Coronary artery (tissue), 2 donors: ENCODE measurements at regions not wholly inside any gene's neighbourhood (a gene's known extent, or its start where the extent isn't known, plus 50 kb on each side); places are given as distances from the start of the nearest gene placed in this dataset.

Experiments
- DNase-seq: peaks from one replicate; pipeline ENCODE4 v3.0.0-alpha.2; 2017; ENCODE audit warnings: low spot score
- H3K27ac ChIP-seq, 2 donors: fragments of 200-600 bp; sonication (generic); one replicate each; pipeline ENCODE4 v1.5.1; 2016 to 2019
- H3K4me3 ChIP-seq: fragments of 200-600 bp; sonication (generic); 2 replicates; pipeline ENCODE4 v1.5.1; 2016; ENCODE audit warnings: mild to moderate bottlenecking, moderate library complexity
- TF ChIP-seq, protein P1 (sequence below): fragments of 200-600 bp; sonication (generic); IDR thresholded peaks from one replicate; pipeline ENCODE4 v1.5.1; 2019; ENCODE audit warnings: antibody characterized with exemption

DNA sequence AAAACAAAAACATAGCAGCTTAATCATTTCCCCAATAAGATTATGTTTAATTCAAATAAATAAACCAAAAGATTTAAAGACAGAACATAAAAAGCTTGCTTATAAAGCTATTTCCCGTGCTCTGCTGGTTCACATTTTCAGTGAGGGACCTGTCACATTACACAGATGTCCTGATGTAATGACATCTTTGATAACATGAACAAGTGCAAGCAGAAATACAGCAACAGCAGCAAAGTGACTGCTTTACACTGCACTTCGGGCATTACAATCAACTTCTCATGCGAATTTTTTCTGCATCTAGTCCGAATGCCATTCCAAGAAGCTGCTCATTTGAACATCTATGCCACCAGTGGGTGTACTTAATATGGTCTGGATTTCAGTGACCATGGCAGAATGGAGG lies 940.3 kb upstream of the IGFBP7 start:
- DNase-seq = no peak
- TF ChIP-seq, protein P1, sequence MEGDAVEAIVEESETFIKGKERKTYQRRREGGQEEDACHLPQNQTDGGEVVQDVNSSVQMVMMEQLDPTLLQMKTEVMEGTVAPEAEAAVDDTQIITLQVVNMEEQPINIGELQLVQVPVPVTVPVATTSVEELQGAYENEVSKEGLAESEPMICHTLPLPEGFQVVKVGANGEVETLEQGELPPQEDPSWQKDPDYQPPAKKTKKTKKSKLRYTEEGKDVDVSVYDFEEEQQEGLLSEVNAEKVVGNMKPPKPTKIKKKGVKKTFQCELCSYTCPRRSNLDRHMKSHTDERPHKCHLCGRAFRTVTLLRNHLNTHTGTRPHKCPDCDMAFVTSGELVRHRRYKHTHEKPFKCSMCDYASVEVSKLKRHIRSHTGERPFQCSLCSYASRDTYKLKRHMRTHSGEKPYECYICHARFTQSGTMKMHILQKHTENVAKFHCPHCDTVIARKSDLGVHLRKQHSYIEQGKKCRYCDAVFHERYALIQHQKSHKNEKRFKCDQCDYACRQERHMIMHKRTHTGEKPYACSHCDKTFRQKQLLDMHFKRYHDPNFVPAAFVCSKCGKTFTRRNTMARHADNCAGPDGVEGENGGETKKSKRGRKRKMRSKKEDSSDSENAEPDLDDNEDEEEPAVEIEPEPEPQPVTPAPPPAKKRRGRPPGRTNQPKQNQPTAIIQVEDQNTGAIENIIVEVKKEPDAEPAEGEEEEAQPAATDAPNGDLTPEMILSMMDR = no peak
- Histone ChIP-seq H3K4me3 (no peak overlapping the region), H3K27ac (no peak overlapping the region)

DNA sequence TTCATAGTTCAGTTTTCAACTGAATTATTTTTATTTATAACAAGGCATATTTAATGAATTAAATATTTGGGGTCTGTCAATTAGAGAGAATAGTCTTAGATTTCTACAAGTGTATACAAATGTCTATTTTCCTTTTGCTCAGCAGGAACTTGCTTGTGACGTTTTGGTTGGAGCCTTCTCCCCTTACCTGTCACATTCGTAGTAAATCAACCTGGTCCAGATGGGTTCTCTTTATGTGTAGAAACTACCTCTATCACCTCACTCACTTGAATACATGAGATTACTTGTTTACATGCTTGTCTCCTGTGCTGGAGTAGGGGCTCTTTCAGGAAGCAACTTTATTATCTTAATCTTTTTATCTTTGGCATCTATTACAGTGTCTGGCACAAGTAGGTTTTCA lies 938.3 kb upstream of the IGFBP7 start:
- Histone ChIP-seq H3K27ac (no peak overlapping the region), H3K4me3 (no peak overlapping the region)
- DNase-seq = no peak
- TF ChIP-seq, protein P1 = no peak

DNA sequence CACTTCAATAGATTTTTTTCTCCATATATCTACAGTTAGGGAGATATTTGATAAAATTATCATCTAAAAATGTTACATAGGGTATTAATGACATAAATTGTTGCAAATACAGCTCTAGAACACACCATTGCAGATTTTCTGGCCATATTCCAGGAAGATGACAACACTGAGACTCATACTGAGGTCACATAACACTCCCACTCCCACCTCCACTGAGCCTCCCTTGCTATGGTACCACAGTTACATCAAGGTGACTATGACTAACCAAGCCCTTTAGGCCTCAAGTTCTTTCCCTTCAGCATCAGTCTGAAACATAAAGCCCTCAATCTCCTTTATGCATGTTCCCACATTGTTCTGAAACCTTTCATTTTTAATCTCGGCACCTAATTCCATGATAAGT lies 932.0 kb upstream of the IGFBP7 start:
- Histone ChIP-seq H3K4me3 (no peak overlapping the region), H3K27ac (no peak overlapping the region)
- TF ChIP-seq, protein P1 = no peak
- DNase-seq = no peak

DNA sequence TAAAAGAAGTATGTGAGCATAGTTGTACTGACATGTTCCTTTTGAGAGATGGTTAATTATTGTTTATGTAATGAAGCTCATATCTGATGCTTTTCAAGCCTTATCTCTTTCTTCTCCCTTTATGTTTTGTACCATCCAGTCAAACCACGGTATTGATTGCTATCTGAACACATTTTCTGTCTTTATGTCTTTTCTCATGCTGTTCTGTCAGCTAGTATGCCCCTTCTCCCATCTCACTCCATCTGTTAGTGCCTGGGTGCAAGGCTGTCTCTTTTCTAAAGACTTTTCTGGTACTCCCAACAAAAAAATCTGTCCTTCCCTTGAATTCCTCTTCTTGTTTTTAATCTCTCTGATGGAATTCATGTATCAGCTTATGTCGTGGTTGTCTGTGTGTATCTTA lies 883.8 kb upstream of the IGFBP7 start:
- Histone ChIP-seq H3K27ac (no peak overlapping the region), H3K4me3 (no peak overlapping the region)
- no peak for DNase-seq
- TF ChIP-seq, protein P1 = no peak

DNA sequence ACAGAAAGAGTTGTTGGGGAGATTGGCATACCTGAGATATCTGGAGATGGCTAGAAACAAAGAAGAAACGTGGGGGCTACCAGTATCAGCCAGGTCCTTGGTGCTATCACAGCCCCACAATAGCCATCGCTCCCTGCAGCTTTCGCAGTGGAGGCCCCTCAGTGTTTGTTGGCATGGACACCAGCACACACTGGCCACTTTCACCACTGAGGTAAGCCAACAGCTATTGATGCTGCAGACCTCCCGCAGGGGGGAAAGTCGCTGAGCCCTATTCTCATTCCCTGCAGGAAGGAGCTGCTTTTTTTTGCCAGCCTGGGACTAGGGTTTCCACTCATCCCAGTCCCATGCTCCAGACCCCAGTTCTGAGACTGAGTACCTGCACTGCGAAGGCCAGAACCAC lies 879.2 kb upstream of the IGFBP7 start:
- TF ChIP-seq, protein P1 = no peak
- DNase-seq = no peak
- H3K27ac ChIP-seq = no peak overlapping the region

DNA sequence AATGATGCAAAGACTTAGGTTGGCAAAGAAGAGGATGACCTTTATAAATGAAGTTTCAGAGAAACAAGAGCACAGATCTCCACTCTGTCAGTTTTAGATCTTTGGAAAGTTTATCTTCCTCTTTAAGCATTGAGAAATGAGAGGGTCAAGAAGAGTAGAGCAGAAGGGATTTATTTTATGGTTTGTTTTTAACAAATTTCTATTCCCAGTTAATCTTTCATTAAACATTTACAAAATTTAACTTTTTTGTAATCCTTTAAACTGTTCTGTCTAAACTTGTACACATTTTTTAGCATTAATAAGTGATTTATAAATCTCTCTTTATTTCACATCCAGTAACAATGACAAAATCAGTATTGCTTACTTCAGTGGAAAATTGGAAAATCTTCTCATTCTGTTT lies 875.0 kb upstream of the IGFBP7 start:
- TF ChIP-seq, protein P1 = no peak

More for the DNA sequence above, 879.2 kb upstream of the IGFBP7 start:
- H3K4me3 ChIP-seq = no peak overlapping the region

DNA sequence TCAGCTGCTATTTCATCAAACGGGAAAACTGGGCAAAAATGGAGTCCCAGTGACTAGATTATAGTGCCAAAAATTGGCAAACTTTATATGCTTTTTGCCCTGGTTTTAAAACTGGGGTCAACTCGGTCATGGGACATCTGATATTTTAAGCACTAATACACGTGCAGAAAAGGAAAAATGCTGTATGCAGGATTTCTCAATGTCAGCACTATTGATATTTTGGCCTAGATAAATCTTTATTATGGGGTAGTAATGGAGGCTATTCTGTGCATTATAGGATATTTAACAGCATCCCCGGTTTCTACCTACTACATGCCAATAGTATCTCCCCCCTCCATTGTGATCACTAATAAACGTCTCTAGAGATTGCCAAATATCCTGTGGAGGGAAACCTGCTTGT lies 870.9 kb upstream of the IGFBP7 start:
- no peak overlapping the region for H3K27ac ChIP-seq
- no peak for DNase-seq
- no peak overlapping the region for H3K4me3 ChIP-seq
- TF ChIP-seq, protein P1 = no peak

More for the DNA sequence above, 875.0 kb upstream of the IGFBP7 start:
- Histone ChIP-seq H3K4me3 (no peak overlapping the region), H3K27ac (no peak overlapping the region)
- no peak for DNase-seq
